ENCODE measurements at regions not wholly inside any gene's neighbourhood (a gene's known extent, or its start where the extent isn't known, plus 50 kb on each side); places are given as distances from the start of the nearest gene placed in this dataset.

DNA sequence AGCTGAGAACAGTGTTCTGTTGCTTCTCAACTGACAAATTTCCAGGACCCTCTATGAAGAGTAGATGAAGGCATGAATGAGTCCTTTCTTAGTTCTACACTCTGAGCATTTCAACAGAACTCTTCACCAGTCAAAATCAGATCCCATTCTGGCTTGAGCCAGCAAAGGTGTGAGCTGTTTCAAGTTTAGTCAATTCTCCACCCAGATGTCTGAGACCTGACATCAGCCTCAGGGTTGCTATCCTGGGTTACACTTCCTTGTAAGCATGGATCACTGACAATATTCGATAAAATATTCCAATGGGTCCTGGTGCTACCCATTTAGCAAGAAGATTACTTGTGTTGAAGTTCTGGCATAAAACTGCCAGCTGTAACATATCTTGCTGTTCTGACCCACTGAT is 97.6 kb upstream of the PPP2R3A start:
- no peak for DNase-seq (ENCODE audit: low spot score)

DNA sequence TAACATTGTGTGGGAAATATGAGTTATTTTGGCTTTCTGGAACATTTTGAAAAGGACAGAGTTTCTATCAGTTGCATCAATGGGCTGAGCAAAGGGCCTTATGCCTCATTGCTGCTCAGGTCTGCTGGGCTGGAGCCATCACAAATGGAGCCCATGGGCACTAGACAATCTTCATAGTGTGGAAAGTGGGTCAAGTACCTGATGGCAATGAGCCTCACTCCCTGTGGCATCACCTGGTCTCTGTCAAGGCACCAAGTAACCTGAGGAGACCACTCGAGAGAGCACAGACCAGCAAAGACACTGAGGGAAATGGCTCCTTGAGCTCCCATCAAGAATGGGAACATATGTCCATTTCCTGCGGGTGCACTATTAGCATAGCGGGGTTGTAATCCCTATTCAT is 96.7 kb upstream of the PPP2R3A start:
- no peak for DNase-seq (ENCODE audit: low spot score)

DNA sequence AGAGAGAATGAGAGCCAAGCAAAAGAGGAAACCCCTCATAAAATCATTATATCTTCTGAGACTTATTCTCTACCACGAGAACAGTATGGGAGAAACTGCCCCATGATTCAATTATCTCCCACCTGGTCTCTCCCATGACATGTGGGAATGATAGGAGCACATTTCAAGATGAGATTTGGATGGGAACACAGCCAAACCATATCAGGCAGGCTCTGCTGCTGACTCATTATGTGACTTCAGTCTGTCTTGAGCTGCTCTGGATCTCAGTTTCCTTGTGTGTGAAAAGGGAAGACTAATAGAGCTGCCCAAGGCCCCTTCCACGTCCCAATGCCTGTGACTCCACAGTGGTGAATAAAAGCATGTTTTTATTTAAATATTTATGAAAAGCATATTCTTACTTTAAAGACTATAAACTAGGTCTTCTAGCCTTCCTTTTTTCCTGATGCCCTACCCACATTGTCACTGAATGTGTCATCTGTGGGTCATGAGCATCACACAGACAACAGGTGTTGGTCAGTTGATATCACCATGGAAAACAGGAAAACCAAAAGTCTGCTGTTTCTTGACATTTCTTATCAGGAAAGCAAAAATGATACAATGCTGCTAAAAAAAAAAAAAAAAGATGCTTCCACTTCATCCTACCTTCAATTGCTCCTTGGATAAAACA is 96.0 kb upstream of the PPP2R3A start:
- DNase-seq (ENCODE audit: low spot score), result no peak

DNA sequence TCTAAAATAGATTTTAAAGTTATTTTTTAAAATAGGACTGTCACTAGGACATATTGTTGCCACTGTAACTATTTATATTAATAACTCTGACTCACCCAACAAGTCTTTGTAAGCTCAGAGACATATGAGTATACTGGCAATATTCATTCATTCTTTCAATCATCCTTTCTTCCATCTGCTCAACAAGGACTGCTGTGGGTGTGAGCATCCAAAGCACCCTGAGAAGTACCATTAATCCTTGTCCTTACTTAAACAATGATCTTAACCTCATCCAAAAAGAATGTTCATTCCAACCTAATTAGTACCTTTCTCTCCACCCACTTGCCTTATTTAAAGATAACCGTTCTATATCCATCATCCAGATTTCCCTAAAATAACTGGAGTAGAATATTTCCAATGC is 94.2 kb upstream of the PPP2R3A start:
- no peak for DNase-seq (ENCODE audit: low spot score)

DNA sequence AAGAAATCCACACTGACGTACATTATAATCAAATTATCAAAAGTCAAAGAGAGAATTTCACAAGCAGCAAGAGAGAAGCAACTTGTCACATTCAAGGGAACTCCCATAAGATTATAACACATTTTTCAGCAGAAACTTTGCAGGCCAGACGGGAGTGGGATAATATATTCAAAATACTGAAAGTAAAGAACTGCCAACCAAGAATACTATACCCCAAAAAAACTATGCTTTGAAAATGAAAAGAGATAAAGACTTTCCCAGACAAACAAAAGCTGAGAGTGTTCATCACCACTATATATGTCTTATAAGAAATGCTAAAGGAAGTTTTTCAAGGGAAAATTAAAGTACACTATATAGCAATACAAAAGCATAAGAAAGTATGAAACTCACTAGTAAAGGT is 91.5 kb upstream of the PPP2R3A start:
- no peak for DNase-seq (ENCODE audit: low spot score)

DNA sequence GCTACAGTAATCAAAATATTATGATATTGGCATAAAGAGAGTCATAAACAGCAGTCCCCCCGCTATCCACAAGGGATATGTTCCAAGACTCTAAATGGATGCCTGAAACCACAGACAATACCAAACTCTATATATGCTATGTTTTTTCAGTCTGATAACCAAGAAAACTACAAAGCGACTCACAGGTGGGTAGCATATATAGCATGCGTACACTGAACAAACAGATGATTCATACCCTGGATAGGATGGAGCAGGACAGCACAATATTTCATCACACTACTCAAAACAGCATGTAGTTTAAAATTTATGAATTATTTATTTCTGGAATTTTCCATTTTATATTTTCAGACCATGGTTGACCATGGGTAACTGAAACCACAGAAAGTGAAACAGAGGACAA is 87.0 kb upstream of the PPP2R3A start:
- DNase-seq (ENCODE audit: low spot score), result peak; percentile 23

DNA sequence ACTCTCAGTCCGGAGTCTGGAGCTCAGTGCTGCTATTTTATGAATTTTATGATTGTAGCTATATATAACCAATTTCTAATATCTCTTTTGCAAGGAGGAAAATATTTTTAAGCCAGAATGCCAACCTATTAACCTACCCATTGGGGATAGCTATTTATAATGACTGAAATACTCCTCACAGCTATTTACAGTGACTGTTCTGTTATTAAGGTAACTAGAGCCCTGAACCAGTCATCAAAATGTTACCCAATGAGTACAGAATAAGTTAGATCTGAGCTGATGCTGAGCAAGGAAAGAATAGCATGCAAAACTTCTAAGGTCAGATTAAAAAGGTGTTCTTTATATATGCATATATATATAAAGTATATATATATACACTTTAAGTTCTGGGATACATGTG is 79.6 kb upstream of the PPP2R3A start:
- no peak for DNase-seq (ENCODE audit: low spot score)

DNA sequence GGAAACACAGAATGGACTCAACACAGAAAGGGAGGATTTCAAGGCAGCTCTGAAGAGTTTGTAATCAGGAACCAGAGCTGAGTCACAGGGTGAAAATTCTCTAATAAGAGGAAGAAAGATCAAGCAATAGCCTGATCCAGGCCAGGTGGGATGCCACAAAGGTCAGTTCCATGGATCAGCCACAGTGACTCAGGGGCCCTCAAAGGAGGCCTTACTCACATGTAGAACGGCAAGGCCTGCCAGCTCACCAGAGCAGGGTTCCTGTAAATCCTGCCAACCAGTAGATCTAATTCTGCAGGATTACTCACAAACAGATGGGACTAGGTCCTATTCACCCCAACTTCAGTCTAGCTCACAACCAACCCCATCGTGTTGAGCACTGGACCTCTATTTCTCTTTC is 78.3 kb upstream of the PPP2R3A start:
- DNase-seq (ENCODE audit: low spot score), result peak; percentile 70

DNA sequence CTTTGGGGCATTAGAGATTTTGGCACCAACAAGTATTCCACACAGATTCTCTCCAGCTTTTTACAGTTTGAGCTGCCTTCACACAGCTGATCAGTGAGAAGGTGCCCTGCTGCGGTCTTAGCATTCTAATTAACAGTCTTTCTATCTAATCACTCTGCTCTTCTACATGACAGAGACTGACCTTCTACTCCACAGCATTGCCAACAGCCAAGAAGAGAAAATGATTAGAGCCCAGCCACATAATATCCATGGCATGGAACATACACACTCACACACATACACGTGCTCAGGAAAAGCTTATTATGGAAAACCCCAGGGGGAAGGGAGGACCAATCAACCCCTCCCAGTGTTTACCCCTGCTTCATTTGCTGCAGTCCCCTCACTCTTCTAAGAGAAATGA is 76.1 kb upstream of the PPP2R3A start:
- DNase-seq (ENCODE audit: low spot score), result no peak

DNA sequence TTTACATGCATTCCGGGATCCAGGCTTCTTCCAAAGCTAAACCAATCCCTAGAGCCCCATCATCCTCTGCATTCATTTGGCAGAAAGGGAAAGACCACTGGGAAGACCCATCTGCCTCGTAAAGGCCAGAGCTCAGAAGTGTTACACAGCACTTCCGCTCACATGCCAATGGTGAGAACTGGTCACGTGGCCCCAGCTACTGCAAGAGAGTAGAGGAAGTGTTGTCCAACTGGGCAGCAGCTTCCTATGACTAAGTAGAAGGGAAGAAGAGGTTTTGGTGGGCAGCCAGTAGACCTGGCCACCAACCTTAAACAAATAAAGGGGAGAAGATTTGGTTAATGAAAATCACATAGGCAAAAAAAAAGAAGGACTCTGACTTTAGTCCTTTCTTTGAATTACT is 74.4 kb upstream of the PPP2R3A start:
- DNase-seq (ENCODE audit: low spot score), result no peak

DNA sequence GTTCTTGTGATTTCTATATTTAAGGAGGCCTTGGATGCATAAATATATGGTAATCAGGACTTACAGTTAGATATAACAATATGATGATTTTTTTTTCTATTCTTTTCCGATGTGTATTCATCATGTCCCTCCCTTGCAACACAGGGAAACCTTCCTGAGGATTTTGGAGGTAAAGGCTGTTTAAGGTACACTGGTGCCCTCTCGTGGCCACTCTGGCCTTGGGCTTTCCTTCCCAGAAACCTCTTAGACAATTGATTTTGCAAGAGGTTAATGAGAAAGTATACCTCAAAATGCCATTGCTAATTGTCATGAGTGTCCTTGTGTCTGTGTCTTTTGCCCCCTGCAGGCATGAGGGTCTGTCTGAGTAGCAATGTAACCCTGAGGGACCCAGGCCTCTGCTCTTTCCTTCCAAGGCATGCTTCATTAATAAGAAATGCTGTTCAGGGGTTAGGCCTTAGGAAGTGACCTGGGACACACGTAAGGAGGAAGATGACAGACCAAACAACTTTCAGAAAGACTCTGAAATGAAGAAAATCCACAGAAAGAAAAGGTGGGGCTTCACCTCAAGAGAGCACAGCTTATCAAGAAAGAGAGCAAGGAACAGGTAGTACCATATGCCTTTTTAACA is 70.3 kb upstream of the PPP2R3A start:
- peak; percentile 78 for DNase-seq (ENCODE audit: low spot score)

DNA sequence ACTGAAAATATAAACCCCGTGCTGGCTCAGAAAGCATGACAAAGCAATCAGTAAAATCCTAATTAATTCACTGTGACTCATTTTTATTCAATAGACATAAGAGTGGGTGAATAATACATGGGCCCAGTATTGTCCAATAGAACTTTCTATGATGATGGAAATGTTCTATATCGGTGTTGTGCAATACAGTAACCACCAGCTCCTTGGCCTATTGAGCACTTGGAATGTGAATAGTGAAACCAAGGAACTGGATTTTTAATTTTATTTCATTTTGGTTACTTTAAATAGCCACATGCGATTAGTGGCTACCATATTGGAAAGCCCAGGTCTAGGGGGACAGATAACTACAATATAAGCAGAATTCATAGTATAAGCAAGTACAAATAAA is 69.8 kb upstream of the PPP2R3A start:
- DNase-seq (ENCODE audit: low spot score), result no peak

DNA sequence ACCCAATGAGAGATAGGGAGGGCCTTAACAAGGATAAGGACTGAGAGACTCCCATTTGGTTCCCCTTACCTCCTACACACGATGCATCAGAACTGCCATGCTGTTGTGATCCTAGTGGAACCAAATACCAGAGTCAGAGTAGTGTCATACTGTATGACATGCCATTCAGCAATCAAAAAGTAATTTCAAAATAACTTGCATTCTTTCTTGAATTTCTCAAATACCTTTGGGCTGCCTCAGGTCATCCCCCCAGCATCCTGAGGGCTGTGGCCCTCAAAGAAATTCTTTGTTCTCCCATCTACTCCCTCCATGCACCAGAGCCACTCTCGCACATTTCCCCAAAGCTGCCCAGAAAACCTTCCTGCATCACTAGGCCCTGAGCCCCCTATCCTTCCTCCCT is 68.9 kb upstream of the PPP2R3A start:
- peak; percentile 26 for DNase-seq (ENCODE audit: low spot score)

DNA sequence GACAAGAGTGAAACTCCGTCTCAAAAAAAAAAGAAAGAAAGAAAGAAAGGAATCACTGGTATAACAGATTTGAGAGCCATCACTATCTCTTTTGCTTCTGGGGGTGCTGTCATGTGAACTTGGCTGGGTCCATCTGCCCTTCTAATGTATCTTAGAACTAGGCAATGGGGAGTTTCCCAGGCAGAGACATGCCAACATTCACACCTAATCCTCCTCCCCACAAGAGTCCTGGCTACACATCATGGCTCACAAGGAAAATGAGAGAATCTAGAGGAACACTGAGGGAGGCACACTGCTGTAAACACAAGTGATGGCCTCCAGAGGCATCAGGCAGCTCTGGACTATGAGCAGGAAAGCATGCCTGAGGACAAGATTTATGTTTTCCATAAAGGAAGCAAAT is 67.8 kb upstream of the PPP2R3A start:
- DNase-seq (ENCODE audit: low spot score), result no peak

DNA sequence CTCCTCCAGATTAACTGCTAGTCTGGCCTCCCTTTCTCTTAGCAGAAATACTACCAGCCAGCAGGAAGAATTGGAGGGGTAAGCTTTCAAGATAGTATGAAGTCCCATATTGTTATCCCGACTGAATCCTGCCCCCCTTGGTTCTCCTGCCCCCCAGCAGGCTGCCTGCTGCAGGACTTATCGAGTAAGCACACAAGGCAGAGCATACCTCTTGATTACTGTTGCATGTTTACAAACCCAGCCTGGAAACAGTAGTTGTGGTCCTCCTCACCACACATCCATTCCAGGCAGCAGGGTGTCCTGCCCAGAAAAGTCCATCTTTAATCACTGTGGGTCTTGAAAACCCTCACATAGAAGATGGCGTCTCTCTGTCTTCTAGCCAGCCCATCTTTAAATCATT is 66.8 kb upstream of the PPP2R3A start:
- no peak for DNase-seq (ENCODE audit: low spot score)

DNA sequence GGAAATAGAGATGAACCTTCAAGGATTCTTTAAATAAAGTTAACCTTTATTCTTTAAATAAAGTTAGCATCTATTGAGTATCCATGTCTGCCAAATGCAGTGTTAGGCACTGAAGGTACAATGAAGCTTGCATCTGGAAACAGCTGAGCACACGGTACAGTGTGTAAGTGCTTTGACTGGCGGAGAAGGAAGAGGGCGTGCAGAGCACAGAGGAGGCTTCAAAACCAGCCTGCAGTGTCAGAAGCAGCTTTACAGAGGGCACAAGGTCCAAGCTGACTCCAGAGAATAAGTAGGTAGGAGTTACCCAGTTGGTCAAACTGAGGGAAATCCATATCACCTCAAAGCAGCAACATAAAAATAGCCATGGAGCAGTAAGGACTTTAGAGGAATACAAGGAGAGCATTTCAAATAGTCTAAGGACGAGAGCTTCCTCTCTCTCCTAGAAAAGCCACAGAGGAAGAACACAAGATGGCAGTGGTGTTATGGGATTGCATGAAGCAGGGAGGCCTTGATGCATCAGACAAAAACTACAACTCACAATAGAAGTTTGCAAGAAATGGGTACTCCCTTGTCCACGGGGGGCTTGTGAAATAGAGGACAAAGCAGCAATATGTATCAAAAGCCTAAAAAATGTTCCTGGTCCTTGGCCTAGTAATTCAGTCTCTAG is 60.3 kb upstream of the PPP2R3A start:
- peak; percentile 29 for DNase-seq (ENCODE audit: low spot score)

DNA sequence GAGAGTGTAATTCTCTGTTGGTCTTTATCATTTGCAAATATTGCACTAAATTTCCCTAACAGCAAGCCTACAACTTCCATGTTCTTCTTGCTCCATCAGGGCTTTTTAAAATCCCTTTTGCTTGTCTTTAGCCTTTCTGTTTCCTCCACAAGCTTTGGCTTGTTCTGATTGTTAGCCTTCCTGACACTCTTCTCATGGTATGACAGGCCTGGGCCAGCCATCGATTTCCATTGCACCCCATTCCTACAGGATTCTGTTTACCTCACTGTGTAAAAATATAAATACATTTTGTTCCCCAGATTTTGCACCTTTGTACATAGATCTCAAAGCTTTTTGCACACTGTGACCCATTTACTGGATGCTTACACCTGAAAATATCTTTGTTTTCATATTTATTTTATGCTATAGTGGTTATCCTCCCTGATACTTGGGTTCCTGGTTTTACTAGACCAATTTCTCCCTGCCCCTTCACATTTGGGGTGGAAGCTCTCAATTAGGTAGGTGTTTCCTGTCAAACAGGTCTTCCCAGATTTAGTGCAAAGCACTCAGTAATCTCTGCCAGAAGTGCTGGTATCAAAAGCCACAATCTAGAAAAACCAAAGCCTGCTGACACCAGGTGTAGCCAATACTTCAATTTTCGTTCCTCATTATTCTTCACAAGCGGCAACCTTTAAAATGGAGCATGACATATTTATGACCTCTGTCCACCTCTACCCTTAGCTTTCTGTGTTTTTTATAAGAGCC is 57.9 kb upstream of the PPP2R3A start:
- DNase-seq (ENCODE audit: low spot score), result no peak

DNA sequence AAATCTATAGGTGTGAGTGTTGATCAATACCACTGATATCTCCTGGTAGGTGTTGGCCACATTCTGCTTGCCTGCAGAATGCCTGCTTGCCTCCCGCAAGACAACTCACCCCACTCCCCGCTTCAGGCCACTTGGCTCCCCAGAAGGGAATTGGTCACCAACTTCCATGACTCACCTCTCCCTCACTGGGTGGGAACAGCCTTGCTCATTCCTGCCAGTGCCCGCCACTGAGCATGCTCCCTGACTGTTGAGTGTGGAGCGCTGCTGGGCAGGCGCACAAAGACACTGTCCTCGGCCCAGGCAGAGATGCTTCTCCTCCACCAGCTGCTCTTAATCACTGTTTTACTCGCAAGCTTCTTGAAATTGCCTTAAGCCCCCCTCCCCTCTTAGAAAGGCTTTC is 57.3 kb upstream of the PPP2R3A start:
- peak; percentile 71 for DNase-seq (ENCODE audit: low spot score)

DNA sequence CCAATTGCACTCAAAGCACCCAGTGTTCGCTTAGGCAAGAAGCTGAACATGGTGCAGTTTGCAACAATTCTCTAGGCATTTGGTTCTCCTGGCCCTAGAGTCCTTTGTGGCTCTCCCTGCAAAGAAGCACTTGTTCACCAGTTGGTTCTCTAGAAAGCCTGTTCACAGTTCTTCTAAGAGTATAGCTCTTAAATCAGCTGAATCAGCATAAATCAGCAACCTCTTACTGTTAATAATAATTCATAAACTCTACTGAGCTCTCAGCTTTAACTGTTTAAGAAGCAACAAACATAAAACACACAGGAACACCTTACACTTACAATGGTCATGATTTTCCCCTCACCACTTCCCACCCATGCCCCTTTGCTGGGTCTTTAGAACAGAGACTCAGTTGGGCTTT is 56.8 kb upstream of the PPP2R3A start:
- DNase-seq (ENCODE audit: low spot score), result no peak

DNA sequence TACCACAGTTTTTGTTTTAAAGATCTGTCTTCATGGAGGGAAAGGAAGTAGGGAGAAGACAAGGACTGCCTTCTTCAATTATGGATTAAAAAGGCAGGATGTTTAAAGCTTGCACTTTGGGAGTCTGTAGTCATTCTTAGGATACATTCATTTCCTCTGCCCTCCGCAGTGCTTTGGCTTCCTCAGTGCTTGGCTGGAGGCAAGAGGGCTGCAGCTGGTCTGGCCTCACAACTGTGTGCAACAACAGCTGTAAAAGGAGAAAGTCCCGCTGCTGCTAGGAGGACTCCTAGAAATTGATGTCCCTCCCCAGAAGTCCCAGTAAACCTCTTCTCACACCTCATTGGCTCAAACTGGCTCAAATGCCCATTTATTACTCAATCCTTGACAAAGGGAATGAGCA is 54.4 kb upstream of the PPP2R3A start:
- no peak for DNase-seq (ENCODE audit: low spot score)

DNA sequence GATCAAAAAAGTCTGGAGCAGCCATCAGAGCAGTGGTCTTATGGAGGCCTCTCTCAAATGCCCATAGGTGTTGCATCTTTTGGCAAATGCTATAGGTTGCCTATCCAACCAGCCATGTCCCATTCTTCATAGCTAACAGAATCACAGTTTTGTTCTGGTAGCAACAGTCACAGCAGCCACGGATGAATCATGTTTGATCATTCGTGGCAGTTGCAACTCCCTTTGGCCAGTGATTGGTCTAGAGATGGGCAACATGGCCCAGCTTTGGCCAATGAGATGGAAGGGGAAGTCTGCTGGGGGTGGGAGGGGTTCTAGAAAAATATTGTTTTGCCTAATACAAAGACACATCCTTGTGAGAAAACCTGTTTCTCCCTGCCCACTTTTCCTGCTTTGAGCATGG is 50.3 kb upstream of the PPP2R3A start:
- peak; percentile 22 for DNase-seq (ENCODE audit: low spot score)
